Neural crest cell (in vitro differentiated cells): ENCODE measurements at regions not wholly inside any gene's neighbourhood (a gene's known extent, or its start where the extent isn't known, plus 50 kb on each side); places are given as distances from the start of the nearest gene placed in this dataset.

Source experiments
- DNase-seq: peaks from one replicate; pipeline ENCODE4 v3.0.0; 2021; ENCODE audit warnings: low read depth, mixed read lengths, low spot score
- H3K27ac Mint-ChIP-seq: one replicate; pipeline ENCODE4 v1.8.0; 2021; ENCODE audit warnings: mild to moderate bottlenecking, mixed read lengths; ENCODE audit not compliant: unreplicated experiment
- H3K27me3 Mint-ChIP-seq: 2 replicates; pipeline ENCODE4 v1.8.0; 2021; ENCODE audit warnings: low read depth, mild to moderate bottlenecking, mixed read lengths
- H3K36me3 Mint-ChIP-seq: 2 replicates; pipeline ENCODE4 v1.8.0; 2021; ENCODE audit warnings: low read depth, mild to moderate bottlenecking, mixed read lengths
- H3K4me1 Mint-ChIP-seq: 2 replicates; pipeline ENCODE4 v1.8.0; 2021; ENCODE audit warnings: mixed read lengths
- H3K4me3 Mint-ChIP-seq: one replicate; pipeline ENCODE4 v1.8.0; 2021; ENCODE audit warnings: mild to moderate bottlenecking, mixed read lengths
- H3K9me3 Mint-ChIP-seq: 2 replicates; pipeline ENCODE4 v1.8.0; 2021; ENCODE audit warnings: mixed read lengths
- TF ChIP-seq, protein P1 (sequence below): fragments of 200-600 bp; sonication (generic); conservative IDR thresholded peaks from 2 replicates; pipeline ENCODE4 v1.5.0; 2021; ENCODE audit warnings: antibody characterized with exemption, mild to moderate bottlenecking

GRCh38 chr6:18327626-18328025 is 59.5 kb upstream of the RNF144B start:
- Mint-ChIP-seq H3K27ac (no peak overlapping the region), H3K4me3 (no peak overlapping the region), H3K9me3 (no peaks in the 10 kb centered on the region), H3K4me1 (peaks cover 11% of the 10 kb centered on the region), H3K36me3 (no peaks in the 10 kb centered on the region), H3K27me3 (no peaks in the 10 kb centered on the region)
- no peak for DNase-seq
- TF ChIP-seq, protein P1, sequence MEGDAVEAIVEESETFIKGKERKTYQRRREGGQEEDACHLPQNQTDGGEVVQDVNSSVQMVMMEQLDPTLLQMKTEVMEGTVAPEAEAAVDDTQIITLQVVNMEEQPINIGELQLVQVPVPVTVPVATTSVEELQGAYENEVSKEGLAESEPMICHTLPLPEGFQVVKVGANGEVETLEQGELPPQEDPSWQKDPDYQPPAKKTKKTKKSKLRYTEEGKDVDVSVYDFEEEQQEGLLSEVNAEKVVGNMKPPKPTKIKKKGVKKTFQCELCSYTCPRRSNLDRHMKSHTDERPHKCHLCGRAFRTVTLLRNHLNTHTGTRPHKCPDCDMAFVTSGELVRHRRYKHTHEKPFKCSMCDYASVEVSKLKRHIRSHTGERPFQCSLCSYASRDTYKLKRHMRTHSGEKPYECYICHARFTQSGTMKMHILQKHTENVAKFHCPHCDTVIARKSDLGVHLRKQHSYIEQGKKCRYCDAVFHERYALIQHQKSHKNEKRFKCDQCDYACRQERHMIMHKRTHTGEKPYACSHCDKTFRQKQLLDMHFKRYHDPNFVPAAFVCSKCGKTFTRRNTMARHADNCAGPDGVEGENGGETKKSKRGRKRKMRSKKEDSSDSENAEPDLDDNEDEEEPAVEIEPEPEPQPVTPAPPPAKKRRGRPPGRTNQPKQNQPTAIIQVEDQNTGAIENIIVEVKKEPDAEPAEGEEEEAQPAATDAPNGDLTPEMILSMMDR = no peak

DNA sequence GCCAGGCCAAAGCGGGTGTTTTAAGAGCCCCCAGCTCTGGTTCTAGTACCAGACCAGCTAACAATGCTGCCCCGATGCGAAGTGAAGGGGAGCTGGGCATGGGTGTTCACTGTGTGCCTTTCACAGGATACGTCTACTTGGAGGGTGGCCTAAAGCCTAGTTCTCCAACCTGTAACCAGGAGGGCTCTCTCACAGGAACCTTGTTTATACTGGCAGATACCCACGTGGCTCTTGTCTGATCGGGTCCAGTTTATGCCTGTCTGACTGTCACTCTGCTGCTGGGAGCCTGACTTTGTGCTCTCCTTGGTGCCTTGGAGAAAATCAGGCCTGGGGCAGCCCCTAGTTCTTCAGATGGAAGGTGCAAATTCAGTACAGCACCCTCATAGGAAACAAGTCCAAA is 60.2 kb upstream of the RNF144B start:
- Mint-ChIP-seq H3K27ac (no peak overlapping the region), H3K27me3 (no peaks in the 10 kb centered on the region), H3K4me1 (peaks cover 11% of the 10 kb centered on the region), H3K9me3 (no peaks in the 10 kb centered on the region), H3K4me3 (no peak overlapping the region), H3K36me3 (no peaks in the 10 kb centered on the region)
- no peak for DNase-seq
- TF ChIP-seq, protein P1 = no peak

DNA sequence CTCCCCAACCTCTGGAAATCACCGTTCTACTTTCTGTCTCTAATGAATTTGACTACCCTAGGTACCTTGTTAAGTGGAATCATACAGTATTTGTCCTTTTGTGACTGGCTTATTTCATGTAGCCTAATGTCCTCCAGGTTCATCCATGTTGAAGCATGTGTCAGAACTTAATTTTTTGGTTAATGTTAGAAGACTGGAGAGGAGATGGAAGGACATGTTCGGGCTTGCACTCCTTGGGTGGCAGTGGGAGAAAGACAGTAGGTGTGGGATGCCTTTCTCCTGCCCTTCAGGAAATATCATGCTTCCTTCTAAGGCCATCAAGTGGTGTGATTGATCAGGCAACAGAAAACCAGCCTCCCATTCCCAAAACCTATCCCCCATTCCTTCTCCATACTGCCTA is 61.1 kb upstream of the RNF144B start:
- H3K4me1 Mint-ChIP-seq = peaks cover 11% of the 10 kb centered on the region
- H3K9me3 Mint-ChIP-seq = no peaks in the 10 kb centered on the region
- DNase-seq = no peak
- no peak overlapping the region for H3K4me3 Mint-ChIP-seq
- H3K27ac Mint-ChIP-seq = no peak overlapping the region
- TF ChIP-seq, protein P1 = no peak
- no peaks in the 10 kb centered on the region for H3K36me3 Mint-ChIP-seq
- H3K27me3 Mint-ChIP-seq = no peaks in the 10 kb centered on the region

GRCh38 chr6:18324706-18325042 is 60.3 kb upstream of the DEK start:
- TF ChIP-seq, protein P1 = no peak
- DNase-seq = no peak
- H3K4me3 Mint-ChIP-seq = no peak overlapping the region
- H3K36me3 Mint-ChIP-seq = no peaks in the 10 kb centered on the region
- H3K27me3 Mint-ChIP-seq = no peaks in the 10 kb centered on the region
- H3K27ac Mint-ChIP-seq = no peak overlapping the region
- H3K9me3 Mint-ChIP-seq = no peaks in the 10 kb centered on the region
- peaks cover 6% of the 10 kb centered on the region for H3K4me1 Mint-ChIP-seq

DNA sequence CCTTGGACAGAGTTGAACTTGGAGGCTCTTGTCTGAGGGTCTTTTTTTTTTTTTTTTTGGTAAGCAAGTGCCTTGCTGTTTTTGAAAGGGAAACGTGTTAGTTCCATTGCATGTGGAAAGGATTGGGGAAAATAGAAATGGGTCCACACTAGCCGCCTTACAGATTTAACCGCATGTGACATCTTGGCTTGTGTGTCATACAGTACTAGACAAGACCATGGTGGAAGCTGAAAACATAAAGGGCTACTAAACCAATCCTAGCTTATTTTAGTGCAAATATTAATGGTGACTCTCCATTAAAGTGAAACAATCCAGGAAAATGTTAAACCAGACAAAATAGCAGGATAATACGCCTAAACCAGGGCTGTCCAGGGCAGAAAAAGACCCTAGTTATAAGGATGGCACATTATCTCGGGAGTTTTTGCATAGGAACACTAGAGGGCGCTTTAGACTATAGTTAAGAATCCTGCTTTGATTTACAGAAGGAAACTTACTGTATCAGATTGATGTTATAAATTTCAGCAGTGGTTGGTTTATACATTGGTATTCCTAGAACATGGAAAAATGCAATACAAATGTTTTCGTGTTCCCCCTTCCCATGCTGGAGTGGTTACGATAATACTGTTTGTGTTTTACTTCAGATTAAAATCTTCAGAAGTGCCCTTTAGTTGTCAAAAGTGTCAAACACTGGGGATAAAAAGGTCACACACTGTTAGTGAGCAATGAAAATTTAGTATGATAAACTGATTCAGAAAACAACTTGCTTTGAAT is 59.8 kb upstream of the DEK start:
- Mint-ChIP-seq H3K36me3 (no peaks in the 10 kb centered on the region), H3K27ac (no peak overlapping the region)
- peak; percentile 4 for DNase-seq

More for the DNA sequence above, 59.8 kb upstream of the DEK start:
- peaks cover 6% of the 10 kb centered on the region for H3K4me1 Mint-ChIP-seq
- H3K4me3 Mint-ChIP-seq = no peak overlapping the region
- H3K9me3 Mint-ChIP-seq = no peaks in the 10 kb centered on the region
- TF ChIP-seq, protein P1 = peak; percentile 88
- H3K27me3 Mint-ChIP-seq = no peaks in the 10 kb centered on the region
